Aorta (tissue), 5 donors: ENCODE measurements at regions not wholly inside any gene's neighbourhood (a gene's known extent, or its start where the extent isn't known, plus 50 kb on each side); places are given as distances from the start of the nearest gene placed in this dataset.

Experiments
- ATAC-seq: fragments of 200-7000 bp; cut with Tn5 transposase; one replicate; pipeline ENCODE4 v1.9.1; 2022; ENCODE audit warnings: moderate library complexity; ENCODE audit not compliant: low FRiP score
- DNase-seq, 2 donors: peaks; one replicate each; pipeline ENCODE4 v3.0.0-alpha.2; 2020
- H3K27ac ChIP-seq, 2 donors: one replicate each; pipeline ENCODE4 v1.5.1; 2013; ENCODE audit warnings: low read length in 2 of 2, mild to moderate bottlenecking in 2 of 2, moderate library complexity in 2 of 2, control low read depth in 1 of 2, inconsistent platforms in 1 of 2, low read depth in 1 of 2
- H3K27me3 ChIP-seq, 2 donors: one replicate each; pipeline ENCODE4 v1.6.1; 2013; ENCODE audit warnings: control low read depth in 1 of 2, low read length in 1 of 2, mild to moderate bottlenecking in 1 of 2, moderate library complexity in 1 of 2; ENCODE audit not compliant: insufficient read depth in 2 of 2, control insufficient read depth in 1 of 2
- H3K36me3 ChIP-seq, 2 donors: one replicate each; pipeline ENCODE4 v1.6.1; 2013; ENCODE audit warnings: control low read depth in 1 of 2, low read length in 1 of 2, mild to moderate bottlenecking in 1 of 2; ENCODE audit not compliant: insufficient read depth in 2 of 2, control insufficient read depth in 1 of 2
- H3K4me1 ChIP-seq, 2 donors: one replicate each; pipeline ENCODE4 v1.6.1; 2013; ENCODE audit warnings: low read length in 2 of 2, control low read depth in 1 of 2, mild to moderate bottlenecking in 1 of 2, moderate library complexity in 1 of 2; ENCODE audit not compliant: insufficient read depth in 2 of 2, control insufficient read depth in 1 of 2
- H3K4me3 ChIP-seq, 2 donors: one replicate each; pipeline ENCODE4 v1.5.1; 2013; ENCODE audit warnings: low read length in 2 of 2, control low read depth in 1 of 2, mild to moderate bottlenecking in 1 of 2
- H3K9me3 ChIP-seq: one replicate; pipeline ENCODE4 v1.6.1; 2013; ENCODE audit warnings: mild to moderate bottlenecking, low read length; ENCODE audit not compliant: control insufficient read depth
- WGBS, 2 donors: extraction: QIAGEN DNeasy Blood & Tissue Kit; methylation state at CpG; one replicate each; pipeline ENCODE4 v1.1.7; 2013; 5-methylcytosine and 5-hydroxymethylcytosine counted together
- intact Hi-C, 2 donors: fragments of 100-400 bp; cut with DNase I; formaldehyde crosslinking; loops; one replicate each; pipeline versions ENCODE4 v1.14.2 to v1.15.0; 2022
- donor health status: healthy with polysubstance abuse.
- donor health status: Bipolar disorder and iron deficiency.
- donor health status: DM: no; HTN: no; CAD: no.
- donor health status: DM: no; HTN: no; CAD: no.
- donor health status: DM: yes; HTN: yes; CAD: no.

- H3K4me1 ChIP-seq, result no peaks in the 10 kb centered on the region
- intact Hi-C loops, result no loop called here
- H3K27me3 ChIP-seq, result no peaks in the 10 kb centered on the region
- no peaks in the 10 kb centered on the region for H3K36me3 ChIP-seq
- no peak for ATAC-seq
- 75 to 86% methylated on average over 1 of the region's 1 CpG for WGBS, 2 donors
- no peak overlapping the region for H3K27ac ChIP-seq
- no peak overlapping the region for H3K4me3 ChIP-seq
- no peak for DNase-seq
- peaks cover under 1% of the 10 kb centered on the region for H3K9me3 ChIP-seq
These were observed 70.6 kb upstream of the PAXBP1 start for GRCh38 chr21:32842146-32842545.

- whole genome bisulfite sequencing, 2 donors, result 73 to 80% methylated on average over 3 of the region's 3 CpGs
- H3K36me3 ChIP-seq, result no peaks in the 10 kb centered on the region
- intact Hi-C loops, result no loop called here
- no peak overlapping the region for H3K27ac ChIP-seq
- no peak overlapping the region for H3K4me3 ChIP-seq
- H3K27me3 ChIP-seq, result no peaks in the 10 kb centered on the region
- DNase-seq (no peak), ATAC-seq (no peak)
- no peaks in the 10 kb centered on the region for H3K9me3 ChIP-seq
- no peaks in the 10 kb centered on the region for H3K4me1 ChIP-seq
These were observed 72.0 kb upstream of the PAXBP1 start for GRCh38 chr21:32843561-32843960.

DNA sequence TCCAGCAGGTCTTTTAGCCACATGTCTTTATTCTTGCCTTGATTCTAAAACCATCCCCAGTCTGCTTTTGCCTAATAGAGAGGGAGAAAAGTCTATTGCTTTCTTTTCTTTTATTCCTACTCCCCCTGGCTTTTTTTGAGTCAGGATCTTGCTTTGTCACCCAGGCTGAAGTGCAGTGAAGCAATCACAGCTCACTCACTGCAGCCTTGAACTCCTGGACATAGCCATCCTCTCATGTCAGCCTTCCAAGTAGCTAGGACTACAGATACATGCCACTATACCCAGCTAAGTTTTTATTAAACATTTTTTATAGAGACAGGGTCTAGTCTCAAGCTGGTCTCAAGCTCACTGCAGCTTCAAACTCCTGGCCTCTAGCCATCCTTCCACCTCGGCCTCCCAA is 72.5 kb upstream of the PAXBP1 start:
- intact Hi-C loops, result no loop called here
- 48 to 50% methylated on average over 1 of the region's 1 CpG for WGBS, 2 donors
- ATAC-seq, result no peak

GRCh38 chr21:32844653-32845436 is 73.3 kb upstream of the PAXBP1 start:
- WGBS, 2 donors, result 46 to 47% methylated on average over 14 of the region's 14 CpGs

More for the DNA sequence above, 72.5 kb upstream of the PAXBP1 start:
- Histone ChIP-seq H3K36me3 (no peaks in the 10 kb centered on the region), H3K27ac (no peak overlapping the region), H3K4me3 (no peak overlapping the region), H3K27me3 (no peaks in the 10 kb centered on the region), H3K9me3 (no peaks in the 10 kb centered on the region), H3K4me1 (no peaks in the 10 kb centered on the region)
- no peak for DNase-seq

GRCh38 chr21:32858628-32859027 is 87.1 kb upstream of the PAXBP1 start:
- WGBS, 2 donors, result 88 to 98% methylated on average over 4 of the region's 4 CpGs
- peaks cover 0 to 2% of the 10 kb centered on the region in 2 donors for H3K27me3 ChIP-seq
- peaks cover 2% of the 10 kb centered on the region for H3K9me3 ChIP-seq
- DNase-seq (no peak), ATAC-seq (no peak)
- H3K36me3 ChIP-seq, result no peaks in the 10 kb centered on the region
- intact Hi-C loops, result no loop called here
- no peaks in the 10 kb centered on the region for H3K4me1 ChIP-seq
- no peak overlapping the region for H3K4me3 ChIP-seq
- no peak overlapping the region for H3K27ac ChIP-seq

More at GRCh38 chr21:32844653-32845436, 73.3 kb upstream of the PAXBP1 start:
- Histone ChIP-seq H3K4me3 (no peak overlapping the region), H3K4me1 (no peaks in the 10 kb centered on the region), H3K27ac (no peak overlapping the region), H3K9me3 (no peaks in the 10 kb centered on the region), H3K36me3 (no peaks in the 10 kb centered on the region), H3K27me3 (no peaks in the 10 kb centered on the region)
- no peak for DNase-seq
- intact Hi-C loops, result no loop called here
- no peak for ATAC-seq

- H3K27ac ChIP-seq, result no peak overlapping the region
- ATAC-seq (no peak), DNase-seq (no peak)
- intact Hi-C loops, result no loop called here
- H3K27me3 ChIP-seq, result peaks cover 0 to 2% of the 10 kb centered on the region in 2 donors
- no peaks in the 10 kb centered on the region for H3K4me1 ChIP-seq
- no peak overlapping the region for H3K4me3 ChIP-seq
- H3K9me3 ChIP-seq, result peaks cover 2% of the 10 kb centered on the region
- H3K36me3 ChIP-seq, result no peaks in the 10 kb centered on the region
These were observed 88.8 kb upstream of the PAXBP1 start for GRCh38 chr21:32860399-32860798.

DNA sequence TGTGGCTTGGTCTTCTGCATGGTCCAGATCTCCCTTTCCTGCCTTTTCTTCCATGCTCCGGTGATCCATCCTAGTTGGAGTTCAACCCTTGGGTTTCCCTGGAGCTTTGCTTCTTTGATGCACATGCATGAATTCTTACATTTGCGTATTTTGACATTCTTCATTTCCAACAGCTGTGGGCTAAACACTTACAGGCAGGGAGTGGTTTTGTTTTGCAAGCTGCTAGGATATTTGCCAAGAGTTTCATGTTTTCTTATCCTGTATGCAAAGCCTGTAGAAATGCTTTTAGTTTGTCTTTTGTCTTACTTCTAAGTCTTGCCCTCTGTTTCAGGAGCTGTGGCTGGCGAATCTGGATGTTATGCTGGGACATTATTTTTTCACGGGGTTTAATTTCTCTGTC is 90.3 kb upstream of the PAXBP1 start:
- intact Hi-C loops, result no loop called here

GRCh38 chr21:32867597-32867996 is 96.0 kb upstream of the PAXBP1 start:
- Histone ChIP-seq H3K36me3 (no peaks in the 10 kb centered on the region), H3K27me3 (no peaks in the 10 kb centered on the region), H3K27ac (no peak overlapping the region), H3K9me3 (no peaks in the 10 kb centered on the region), H3K4me1 (no peaks in the 10 kb centered on the region), H3K4me3 (no peak overlapping the region)
- WGBS, 2 donors, result 60 to 65% methylated on average over 4 of the region's 4 CpGs
- no peak for ATAC-seq
- no peak for DNase-seq
- intact Hi-C loops, result no loop called here

More for the DNA sequence above, 90.3 kb upstream of the PAXBP1 start:
- no peak for ATAC-seq
- DNase-seq, result no peak
- Histone ChIP-seq H3K36me3 (no peaks in the 10 kb centered on the region), H3K27ac (no peak overlapping the region), H3K4me3 (no peak overlapping the region), H3K27me3 (peaks cover 0 to 2% of the 10 kb centered on the region in 2 donors), H3K4me1 (no peaks in the 10 kb centered on the region), H3K9me3 (peaks cover 2% of the 10 kb centered on the region)
- 64 to 70% methylated on average over 4 of the region's 4 CpGs for WGBS, 2 donors

- no peaks in the 10 kb centered on the region for H3K4me1 ChIP-seq
- WGBS, 2 donors, result 77% methylated on average over 11 of the region's 11 CpGs
- DNase-seq, result no peak
- ATAC-seq, result no peak
- no peaks in the 10 kb centered on the region for H3K9me3 ChIP-seq
- H3K36me3 ChIP-seq, result no peaks in the 10 kb centered on the region
- no peak overlapping the region for H3K27ac ChIP-seq
- H3K27me3 ChIP-seq, result no peaks in the 10 kb centered on the region
- intact Hi-C loops, result no loop called here
- no peak overlapping the region for H3K4me3 ChIP-seq
These were observed 97.3 kb upstream of the PAXBP1 start for GRCh38 chr21:32868631-32869454.
